ENCODE measurements at regions not wholly inside any gene's neighbourhood (a gene's known extent, or its start where the extent isn't known, plus 50 kb on each side); places are given as distances from the start of the nearest gene placed in this dataset.

GRCh38 chr19:31527443-31527842 is 178.2 kb upstream of the TSHZ3 start:
- no peaks in the 10 kb centered on the region for H3K4me1 Mint-ChIP-seq (ENCODE audit: low read depth)

DNA sequence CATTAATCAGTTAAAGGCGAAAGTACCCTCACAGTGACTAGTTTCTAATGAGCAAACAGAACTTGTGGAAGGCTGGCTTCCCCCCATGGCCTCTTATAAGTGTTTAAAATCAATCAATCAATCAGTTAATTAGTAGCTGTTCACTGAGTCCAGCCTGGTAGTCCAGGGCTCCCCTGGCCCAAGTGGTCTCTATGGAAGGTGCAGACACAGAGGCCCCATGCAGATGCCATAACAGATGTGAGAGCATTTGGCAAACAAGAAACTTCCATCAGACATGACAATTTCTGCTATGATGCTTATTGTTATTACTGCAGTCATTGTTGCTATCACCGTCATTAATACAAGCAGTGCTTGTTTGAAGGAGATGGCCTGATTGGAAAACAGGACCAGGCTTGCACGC is 179.0 kb upstream of the TSHZ3 start:
- H3K4me1 Mint-ChIP-seq (ENCODE audit: low read depth): no peaks in the 10 kb centered on the region
- H3K36me3 Mint-ChIP-seq (ENCODE audit: low read depth): no peaks in the 10 kb centered on the region
- TF ChIP-seq, protein P1, sequence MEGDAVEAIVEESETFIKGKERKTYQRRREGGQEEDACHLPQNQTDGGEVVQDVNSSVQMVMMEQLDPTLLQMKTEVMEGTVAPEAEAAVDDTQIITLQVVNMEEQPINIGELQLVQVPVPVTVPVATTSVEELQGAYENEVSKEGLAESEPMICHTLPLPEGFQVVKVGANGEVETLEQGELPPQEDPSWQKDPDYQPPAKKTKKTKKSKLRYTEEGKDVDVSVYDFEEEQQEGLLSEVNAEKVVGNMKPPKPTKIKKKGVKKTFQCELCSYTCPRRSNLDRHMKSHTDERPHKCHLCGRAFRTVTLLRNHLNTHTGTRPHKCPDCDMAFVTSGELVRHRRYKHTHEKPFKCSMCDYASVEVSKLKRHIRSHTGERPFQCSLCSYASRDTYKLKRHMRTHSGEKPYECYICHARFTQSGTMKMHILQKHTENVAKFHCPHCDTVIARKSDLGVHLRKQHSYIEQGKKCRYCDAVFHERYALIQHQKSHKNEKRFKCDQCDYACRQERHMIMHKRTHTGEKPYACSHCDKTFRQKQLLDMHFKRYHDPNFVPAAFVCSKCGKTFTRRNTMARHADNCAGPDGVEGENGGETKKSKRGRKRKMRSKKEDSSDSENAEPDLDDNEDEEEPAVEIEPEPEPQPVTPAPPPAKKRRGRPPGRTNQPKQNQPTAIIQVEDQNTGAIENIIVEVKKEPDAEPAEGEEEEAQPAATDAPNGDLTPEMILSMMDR (IDR thresholded peaks at IDR 0.05): no peak

More at GRCh38 chr19:31527443-31527842, 178.2 kb upstream of the TSHZ3 start:
- no peaks in the 10 kb centered on the region for H3K36me3 Mint-ChIP-seq (ENCODE audit: low read depth)
- H3K27ac Mint-ChIP-seq: no peak overlapping the region
- DNase-seq: no peak
- TF ChIP-seq, protein P1 (IDR thresholded peaks at IDR 0.05): no peak
- H3K4me3 Mint-ChIP-seq: no peak overlapping the region
- peaks cover 13% of the 10 kb centered on the region for H3K9me3 Mint-ChIP-seq
- H3K27me3 Mint-ChIP-seq (ENCODE audit: insufficient read depth): no peaks in the 10 kb centered on the region; the same call in 1 of the 2 replicates

GRCh38 chr19:31529121-31529520 is 179.9 kb upstream of the TSHZ3 start:
- DNase-seq: no peak
- Mint-ChIP-seq H3K4me1 (ENCODE audit: low read depth) (no peaks in the 10 kb centered on the region), H3K4me3 (no peak overlapping the region), H3K27ac (no peak overlapping the region), H3K36me3 (ENCODE audit: low read depth) (no peaks in the 10 kb centered on the region), H3K27me3 (ENCODE audit: insufficient read depth) (no peaks in the 10 kb centered on the region; the same call in 1 of the 2 replicates), H3K9me3 (peaks cover 13% of the 10 kb centered on the region)
- TF ChIP-seq, protein P1 (IDR thresholded peaks at IDR 0.05): no peak

More for the DNA sequence above, 179.0 kb upstream of the TSHZ3 start:
- Mint-ChIP-seq H3K27ac (no peak overlapping the region), H3K4me3 (no peak overlapping the region), H3K27me3 (ENCODE audit: insufficient read depth) (no peaks in the 10 kb centered on the region; the same call in 1 of the 2 replicates), H3K9me3 (peaks cover 13% of the 10 kb centered on the region)
- DNase-seq: no peak

GRCh38 chr19:31530781-31531180 is 181.5 kb upstream of the TSHZ3 start:
- no peak for DNase-seq
- Mint-ChIP-seq H3K4me3 (no peak overlapping the region), H3K36me3 (ENCODE audit: low read depth) (no peaks in the 10 kb centered on the region), H3K27me3 (ENCODE audit: insufficient read depth) (no peaks in the 10 kb centered on the region; the same call in none of the 2 replicates), H3K4me1 (ENCODE audit: low read depth) (no peaks in the 10 kb centered on the region), H3K27ac (no peak overlapping the region), H3K9me3 (peaks cover 7% of the 10 kb centered on the region)
- TF ChIP-seq, protein P1 (IDR thresholded peaks at IDR 0.05): no peak

DNA sequence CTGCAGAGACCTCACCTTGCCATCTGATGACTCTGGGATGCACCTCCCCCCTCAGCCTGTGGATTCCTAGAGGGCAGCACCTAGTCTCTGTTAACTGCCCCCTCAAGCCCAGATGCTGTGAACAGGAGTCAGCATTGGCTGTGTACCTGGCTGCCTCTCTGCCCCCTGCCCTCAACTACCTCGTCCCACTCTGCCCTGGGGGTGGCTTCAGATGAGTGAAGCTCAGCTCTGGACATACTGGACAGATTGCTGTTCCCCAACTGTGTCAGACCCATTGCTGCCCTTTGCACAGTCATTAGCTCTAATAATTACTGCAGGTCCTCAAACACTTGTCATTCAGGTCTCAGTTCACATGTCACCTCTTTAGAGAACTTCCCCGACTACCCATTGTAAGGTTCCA is 182.1 kb upstream of the TSHZ3 start:
- TF ChIP-seq, protein P1 (IDR thresholded peaks at IDR 0.05): no peak
- no peak overlapping the region for H3K4me3 Mint-ChIP-seq
- no peaks in the 10 kb centered on the region for H3K4me1 Mint-ChIP-seq (ENCODE audit: low read depth)
- DNase-seq: no peak
- H3K36me3 Mint-ChIP-seq (ENCODE audit: low read depth): no peaks in the 10 kb centered on the region
- no peak overlapping the region for H3K27ac Mint-ChIP-seq
- no peaks in the 10 kb centered on the region; the same call in none of the 2 replicates for H3K27me3 Mint-ChIP-seq (ENCODE audit: insufficient read depth)
- H3K9me3 Mint-ChIP-seq: peaks cover 1% of the 10 kb centered on the region; the same call in 1 of the 2 replicates

- no peak overlapping the region for H3K4me3 Mint-ChIP-seq
- no peaks in the 10 kb centered on the region for H3K4me1 Mint-ChIP-seq (ENCODE audit: low read depth)
- TF ChIP-seq, protein P1 (IDR thresholded peaks at IDR 0.05): no peak
- no peaks in the 10 kb centered on the region for H3K9me3 Mint-ChIP-seq
- no peaks in the 10 kb centered on the region for H3K36me3 Mint-ChIP-seq (ENCODE audit: low read depth)
- no peak overlapping the region for H3K27ac Mint-ChIP-seq
- DNase-seq: no peak
- no peaks in the 10 kb centered on the region; the same call in none of the 2 replicates for H3K27me3 Mint-ChIP-seq (ENCODE audit: insufficient read depth)
Observed at GRCh38 chr19:31532034-31532433, 182.8 kb upstream of the TSHZ3 start.

Data from HFFc6 (cell line).